ENCODE measurements at regions not wholly inside any gene's neighbourhood (a gene's known extent, or its start where the extent isn't known, plus 50 kb on each side); places are given as distances from the start of the nearest gene placed in this dataset.
A peak's percentile ranks its signal among the peaks of the same experiment; 100 is the strongest.

DNA sequence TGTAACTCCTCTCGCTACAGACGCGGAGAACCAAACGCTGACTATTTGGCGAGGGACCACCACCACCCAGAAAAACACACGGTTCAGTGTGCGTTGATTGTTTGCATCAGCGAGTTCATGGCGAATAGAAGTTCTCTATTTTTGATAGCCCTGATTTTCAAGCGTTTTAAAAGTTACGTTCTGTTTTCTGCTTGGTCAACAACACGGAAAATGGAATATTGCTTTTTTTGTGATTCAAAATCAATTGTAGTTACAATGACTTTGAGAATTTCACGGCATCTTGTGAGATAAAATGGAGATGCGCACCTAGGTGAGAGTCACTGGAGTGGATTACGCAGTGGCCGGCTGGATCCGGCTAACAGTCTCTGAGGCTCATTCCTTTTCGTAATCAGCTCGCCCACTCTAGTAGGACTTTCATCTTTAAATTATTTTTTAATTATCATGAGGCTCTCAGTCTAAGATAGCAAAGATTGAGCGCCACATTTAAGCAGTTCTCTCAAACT lies 54.8 kb downstream of the CCDC54 start:
- BruUV-seq (replicated peaks), result no TSS peak
- Histone ChIP-seq H2AFZ (replicated peaks; ENCODE audit: low read length, poor library complexity) (peak overlapping the region; percentile 96), H3K9me3 (ENCODE audit: control insufficient read depth, insufficient read depth, low read length) (no peaks in the 10 kb centered on the region), H2AK9ac (replicated peaks; ENCODE audit: low read depth, low read length, poor library complexity) (peak overlapping the region; percentile 43), H4K91ac (ENCODE audit: insufficient read depth, low read depth, low read length) (peak overlapping the region; percentile 92), H3K9me1 (ENCODE audit: insufficient read depth, low read length) (no peaks in the 10 kb centered on the region), H2BK5ac (ENCODE audit: low read depth, low read length, poor library complexity, severe bottlenecking) (peak overlapping the region; percentile 39), H3K23ac (ENCODE audit: low read depth, low read length) (peak overlapping the region; percentile 89), H2AK5ac (ENCODE audit: low read depth, low read length) (0 out of 2 replicates have a peak overlapping the region, but pooled peaks have one; percentile 10), H3K56ac (ENCODE audit: extremely low read depth, insufficient read depth, low read length) (peak overlapping the region; percentile 92), H3K9ac (ENCODE audit: low read depth, low read length) (peak overlapping the region; percentile 71), H3K18ac (ENCODE audit: low read depth, low read length) (peak overlapping the region; percentile 47), H4K20me1 (ENCODE audit: insufficient read depth, low read length) (no peaks in the 10 kb centered on the region), H2BK120ac (ENCODE audit: low read depth, low read length) (peak overlapping the region; percentile 95), H3K4me3 (ENCODE audit: insufficient read depth, low read depth, low read length) (peak overlapping the region; percentile 63), H3K4me1 (ENCODE audit: control insufficient read depth, insufficient read depth, low read length) (no peaks in the 10 kb centered on the region), H2BK20ac (ENCODE audit: low read depth, low read length) (peak overlapping the region; percentile 67), H4K8ac (ENCODE audit: low read depth in 2 of 2, low read length in 2 of 2) (peak overlapping the region; percentile 77 to 97), H3K36me3 (ENCODE audit: control insufficient read depth, insufficient read depth, low read length) (no peaks in the 10 kb centered on the region), H3K79me1 (ENCODE audit: low read depth in 1 of 2, low read length in 2 of 2) (no peaks in the 10 kb centered on the region), H4K5ac (ENCODE audit: low read depth, low read length) (peak overlapping the region; percentile 81), H2BK15ac (ENCODE audit: low read depth, low read length) (peak overlapping the region; percentile 93; the same call in 2 of the 3 replicates), H3K27ac (ENCODE audit: insufficient read depth, low read length) (peak overlapping the region; percentile 51), H3K14ac (replicated peaks; ENCODE audit: low read depth, low read length) (peak overlapping the region; percentile 97), H3K4ac (ENCODE audit: low read depth, low read length) (peak overlapping the region; percentile 92), H3K27me3 (ENCODE audit: control insufficient read depth, insufficient read depth, low read length) (no peaks in the 10 kb centered on the region), H3K4me2 (ENCODE audit: low read depth, low read length) (peak overlapping the region; percentile 95)
- 6% methylated on average over 3 of the region's 20 CpGs; no CpG with 5 or more reads in 1 of the 2 experiments for WGBS, 2 experiments (ENCODE audit: extremely low coverage in 2 of 2, insufficient read length in 1 of 2)
- intact Hi-C loops (cut with micrococcal nuclease), result loop anchor here (10.0 kb wide), 1 partner anchor 303 kb away; no protein-coding TSS in a partner anchor
- dilution Hi-C loops (cut with HindIII; ENCODE audit: low sequenced_read_pairs, unreplicated experiment), result no loop called here
- TF ChIP-seq SMC3 (IDR thresholded peaks at IDR 0.05; ENCODE audit: low read depth, low read length) (no peak), MAFK (IDR thresholded peaks at IDR 0.05; ENCODE audit: low read depth, low read length) (no peak), FOS (IDR thresholded peaks at IDR 0.05; ENCODE audit: low read depth, low read length) (no peak), RFX5 (IDR thresholded peaks at IDR 0.05; ENCODE audit: low read depth, low read length) (no peak), BHLHE40 (IDR thresholded peaks at IDR 0.05; ENCODE audit: low read depth, low read length) (no peak), MAZ (IDR thresholded peaks at IDR 0.05; ENCODE audit: borderline replicate concordance, low read depth, low read length) (no peak), CEBPB (IDR thresholded peaks at IDR 0.05; ENCODE audit: low read depth, low read length) (no peak)
- TF ChIP-seq, protein P1, sequence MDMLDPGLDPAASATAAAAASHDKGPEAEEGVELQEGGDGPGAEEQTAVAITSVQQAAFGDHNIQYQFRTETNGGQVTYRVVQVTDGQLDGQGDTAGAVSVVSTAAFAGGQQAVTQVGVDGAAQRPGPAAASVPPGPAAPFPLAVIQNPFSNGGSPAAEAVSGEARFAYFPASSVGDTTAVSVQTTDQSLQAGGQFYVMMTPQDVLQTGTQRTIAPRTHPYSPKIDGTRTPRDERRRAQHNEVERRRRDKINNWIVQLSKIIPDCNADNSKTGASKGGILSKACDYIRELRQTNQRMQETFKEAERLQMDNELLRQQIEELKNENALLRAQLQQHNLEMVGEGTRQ (IDR thresholded peaks at IDR 0.05; ENCODE audit: low read depth, low read length), result no peak
- TF ChIP-seq, protein P2, sequence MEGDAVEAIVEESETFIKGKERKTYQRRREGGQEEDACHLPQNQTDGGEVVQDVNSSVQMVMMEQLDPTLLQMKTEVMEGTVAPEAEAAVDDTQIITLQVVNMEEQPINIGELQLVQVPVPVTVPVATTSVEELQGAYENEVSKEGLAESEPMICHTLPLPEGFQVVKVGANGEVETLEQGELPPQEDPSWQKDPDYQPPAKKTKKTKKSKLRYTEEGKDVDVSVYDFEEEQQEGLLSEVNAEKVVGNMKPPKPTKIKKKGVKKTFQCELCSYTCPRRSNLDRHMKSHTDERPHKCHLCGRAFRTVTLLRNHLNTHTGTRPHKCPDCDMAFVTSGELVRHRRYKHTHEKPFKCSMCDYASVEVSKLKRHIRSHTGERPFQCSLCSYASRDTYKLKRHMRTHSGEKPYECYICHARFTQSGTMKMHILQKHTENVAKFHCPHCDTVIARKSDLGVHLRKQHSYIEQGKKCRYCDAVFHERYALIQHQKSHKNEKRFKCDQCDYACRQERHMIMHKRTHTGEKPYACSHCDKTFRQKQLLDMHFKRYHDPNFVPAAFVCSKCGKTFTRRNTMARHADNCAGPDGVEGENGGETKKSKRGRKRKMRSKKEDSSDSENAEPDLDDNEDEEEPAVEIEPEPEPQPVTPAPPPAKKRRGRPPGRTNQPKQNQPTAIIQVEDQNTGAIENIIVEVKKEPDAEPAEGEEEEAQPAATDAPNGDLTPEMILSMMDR (conservative IDR thresholded peaks at IDR 0.05; ENCODE audit: low read depth, low read length), result no peak
- ATAC-seq (ENCODE audit: low read depth), result no peak
- POLR2A ChIA-PET (ENCODE audit: unreplicated experiment), result no interaction called here
- CTCF ChIA-PET, result interaction anchor here (0.6 to 1.5 kb wide), 3 partner anchors 11 to 1459 kb away, joined by 4 to 10 read pairs (median 7); no protein-coding TSS in a partner anchor
- peak; percentile 10 for DNase-seq
- in situ Hi-C loops (cut with MboI; ENCODE audit: low sequenced_read_pairs), result loop anchor here (5.0 kb wide), 1 partner anchor 160 kb away; no protein-coding TSS in a partner anchor

All from IMR-90 (cell line).